Myocyte (in vitro differentiated cells): ENCODE measurements at regions not wholly inside any gene's neighbourhood (a gene's known extent, or its start where the extent isn't known, plus 50 kb on each side); places are given as distances from the start of the nearest gene placed in this dataset. TPM values are rescaled to one million over a fixed set of nuclear protein-coding genes. Genes with fewer than 3 reads are reported as not detected.

Source experiments
- DNase-seq: peaks from one replicate; pipeline ENCODE4 v3.0.0-alpha.2; 2012; ENCODE audit warnings: low read depth
- microRNA-seq: library from miRNA; unstranded; fragments of <30 nt; microRNA quantifications from one replicate; pipeline ENCODE4, GENCODE V29; 2016

DNA sequence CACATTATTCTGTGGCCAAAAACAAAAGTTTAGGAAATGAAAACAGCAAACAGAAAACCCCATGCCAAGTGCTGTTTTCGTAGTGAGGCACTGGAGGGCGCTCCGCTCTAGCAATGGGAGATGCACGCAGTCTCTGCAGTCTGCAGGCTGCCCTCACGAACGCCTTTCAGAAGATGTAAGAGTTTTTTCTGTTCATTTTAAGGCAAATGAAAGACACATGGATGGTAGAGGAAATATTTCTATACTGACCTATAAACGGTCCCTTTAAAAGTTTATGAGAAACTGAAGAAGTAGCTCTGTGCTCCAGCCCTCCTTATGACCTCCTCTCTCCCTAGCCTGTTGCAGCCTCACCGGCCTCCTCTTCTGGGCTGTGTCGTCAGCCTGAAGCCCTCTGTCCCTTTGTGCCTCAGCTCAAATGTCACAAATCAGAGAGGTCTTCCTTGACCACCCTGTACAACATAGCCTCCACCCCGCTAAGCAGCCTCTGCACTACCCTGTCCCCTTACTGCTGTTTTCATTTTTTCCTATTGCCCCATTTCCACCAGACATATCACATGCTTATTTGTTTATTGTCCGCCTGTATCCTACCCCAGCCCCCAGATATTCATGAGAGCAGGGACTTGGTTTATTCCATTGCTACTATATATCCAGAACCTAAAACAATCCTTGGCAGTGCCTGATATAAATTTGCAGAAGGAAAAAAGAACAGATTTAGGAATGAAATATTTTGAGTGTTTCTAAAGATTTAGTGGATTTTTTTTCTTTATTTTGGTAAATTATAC is 116.4 kb downstream of the TM9SF2 start:
- DNase-seq, result peak; percentile 63

GRCh38 chr13:99614465-99614885 is 113.2 kb downstream of the TM9SF2 start:
- DNase-seq, result peak; percentile 27

Small RNAs in the stretch of these regions (microRNA-seq; reads per million reads assigned to microRNA genes)
- not detected for gene MIR4306
